HG03280 (cell line): ENCODE measurements at regions not wholly inside any gene's neighbourhood (a gene's known extent, or its start where the extent isn't known, plus 50 kb on each side); places are given as distances from the start of the nearest gene placed in this dataset.

Experiments
- ATAC-seq: cut with Tn5 transposase; IDR thresholded peaks from one replicate; pipeline ENCODE4 v1.9.1; 2021; ENCODE audit warnings: mild to moderate bottlenecking, moderate library complexity; ENCODE audit not compliant: unreplicated experiment

DNA sequence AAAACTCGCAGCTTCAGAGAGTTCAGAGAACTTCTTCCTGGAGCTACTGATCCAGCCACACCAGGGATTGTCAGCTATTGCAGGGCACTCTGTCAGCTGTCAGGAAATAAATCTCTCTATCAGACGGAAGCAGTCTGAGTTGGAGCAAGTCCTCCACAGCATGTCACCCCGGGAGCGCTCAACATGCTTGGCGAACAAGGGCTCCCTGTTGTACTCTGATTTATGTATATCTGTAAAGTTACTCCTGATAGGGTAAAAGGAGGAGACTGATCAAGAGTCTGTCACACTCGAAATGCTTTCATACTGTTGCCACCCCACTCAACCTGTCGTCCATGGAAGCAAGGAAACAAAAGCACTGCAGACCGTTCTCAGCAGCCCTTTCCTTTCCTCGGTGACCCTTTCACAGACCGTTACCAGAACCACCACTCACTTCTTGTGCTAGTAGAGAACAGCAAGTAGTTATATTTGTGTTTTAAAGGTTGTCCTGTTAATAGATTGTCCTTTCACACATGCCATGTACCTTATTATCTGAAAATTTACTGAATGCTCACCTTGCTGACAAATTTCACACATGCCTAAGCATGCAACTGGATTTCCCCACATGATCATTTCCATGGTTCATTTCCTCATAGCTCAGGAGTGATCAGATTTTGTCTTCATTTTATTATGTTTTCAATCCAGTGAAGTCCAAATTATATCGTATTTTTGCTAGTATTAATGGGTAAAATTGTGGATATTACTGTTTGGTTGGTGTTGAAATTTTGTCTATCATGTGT, 2108.9 kb upstream of the TENM3 start:
- no peak for ATAC-seq

DNA sequence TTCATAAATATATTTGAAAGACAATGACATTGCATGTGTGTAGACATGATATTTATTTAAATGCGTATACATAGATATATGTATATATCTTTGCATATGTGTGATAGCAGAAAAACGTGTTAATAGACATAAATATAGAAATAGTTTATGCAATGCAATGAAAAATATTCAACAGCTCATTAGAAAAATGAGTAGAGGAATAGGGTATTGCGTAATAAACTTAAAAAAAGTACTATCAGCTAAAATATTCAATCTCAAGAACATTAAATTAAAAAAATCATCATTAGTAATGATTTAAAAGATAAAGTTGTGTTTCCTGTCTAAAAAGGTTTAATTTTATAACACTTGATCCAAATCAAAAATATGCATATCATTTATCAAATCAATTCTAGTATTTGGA, 2101.5 kb upstream of the TENM3 start:
- ATAC-seq, result no peak

DNA sequence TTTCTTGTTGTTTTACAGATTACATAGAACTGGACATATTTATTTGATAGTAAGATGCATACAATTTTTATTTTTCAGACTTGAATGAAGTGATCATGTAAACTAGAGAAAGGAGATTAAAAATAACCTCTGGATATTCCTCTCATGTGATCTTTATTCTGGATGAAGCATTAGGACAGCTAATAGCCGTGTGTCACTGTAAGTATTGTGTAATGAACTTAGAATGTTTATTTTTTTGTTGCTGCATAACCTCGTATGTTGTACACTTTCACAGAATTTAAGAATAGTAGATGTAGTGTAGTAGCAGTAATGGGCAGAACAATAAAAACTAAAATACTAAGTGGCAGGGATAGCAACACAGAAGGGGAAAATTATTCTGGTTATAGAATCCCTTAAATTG, 2094.5 kb upstream of the TENM3 start:
- ATAC-seq, result no peak

DNA sequence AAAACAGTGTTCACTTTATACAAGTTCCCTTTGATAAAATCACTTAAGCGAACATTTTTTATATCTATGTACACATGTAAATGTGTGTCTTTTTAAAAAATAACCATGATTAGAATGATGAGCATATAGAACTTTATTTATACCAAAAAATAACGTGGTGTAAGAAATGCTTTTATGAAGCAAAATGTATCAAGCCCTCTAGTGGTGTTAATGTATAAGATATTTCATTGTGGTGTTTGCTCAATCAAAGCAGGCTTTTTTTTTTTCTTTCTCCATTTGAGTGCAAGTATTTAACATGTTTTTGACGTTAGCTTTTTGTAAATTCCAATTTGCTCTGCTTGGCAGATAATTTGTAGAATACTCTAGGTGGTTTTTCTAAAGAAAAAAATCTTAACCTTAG, 2092.4 kb upstream of the TENM3 start:
- no peak for ATAC-seq

DNA sequence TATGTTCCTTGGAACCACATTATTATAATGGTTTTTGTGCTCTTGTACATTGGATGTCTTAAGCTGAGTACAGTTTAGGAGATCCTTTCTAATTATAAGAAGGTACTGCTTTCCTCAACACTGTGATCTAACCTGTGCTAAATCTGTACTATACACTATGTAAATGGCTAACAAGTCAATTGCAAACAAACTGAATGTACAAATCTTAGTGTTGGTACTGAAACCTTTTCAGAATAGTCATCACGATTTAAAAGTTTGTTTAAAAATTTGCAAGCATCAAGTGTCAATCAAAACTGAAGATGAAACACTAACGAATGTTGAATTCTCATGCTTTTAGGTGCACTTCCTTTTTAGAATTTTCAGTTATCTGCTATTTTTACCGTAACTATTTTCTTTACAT, 2090.4 kb upstream of the TENM3 start:
- ATAC-seq, result no peak

DNA sequence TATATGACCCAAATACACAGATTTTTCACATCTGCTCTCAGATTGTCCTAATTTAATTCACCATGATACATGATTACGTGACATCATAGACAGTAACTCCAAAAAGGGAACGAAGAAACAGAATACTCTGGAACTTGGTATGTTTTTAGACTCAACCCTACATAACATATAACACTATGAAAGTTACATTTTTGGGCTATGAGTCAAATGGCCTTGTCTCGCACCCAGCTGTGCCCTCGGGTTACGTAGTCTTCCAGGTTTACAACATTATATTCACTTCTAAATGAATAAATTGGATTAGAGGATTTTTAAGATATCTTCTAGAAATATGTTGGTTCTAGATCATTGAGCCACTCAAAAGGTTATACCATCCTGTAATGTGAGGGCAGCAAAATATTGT, 2089.6 kb upstream of the TENM3 start:
- no peak for ATAC-seq

DNA sequence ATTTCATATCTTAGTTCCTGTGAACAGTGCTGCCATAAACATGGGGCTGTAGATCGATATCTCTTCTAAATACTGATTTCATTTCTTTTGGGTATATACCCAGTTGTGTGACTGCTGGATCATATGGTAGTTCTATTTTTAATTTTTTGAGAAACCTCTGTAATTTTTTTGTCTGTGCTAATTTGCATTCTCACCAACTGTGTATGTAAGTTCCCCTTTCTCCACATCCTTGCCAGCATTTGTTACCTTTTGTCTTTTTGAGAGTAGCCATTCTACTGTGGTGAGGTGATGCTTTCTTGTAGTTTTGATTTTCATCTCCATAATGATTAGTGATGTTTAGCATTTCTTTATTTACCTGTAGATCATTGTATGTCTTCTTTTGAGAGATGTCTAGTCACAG, 2086.5 kb upstream of the TENM3 start:
- ATAC-seq, result no peak

DNA sequence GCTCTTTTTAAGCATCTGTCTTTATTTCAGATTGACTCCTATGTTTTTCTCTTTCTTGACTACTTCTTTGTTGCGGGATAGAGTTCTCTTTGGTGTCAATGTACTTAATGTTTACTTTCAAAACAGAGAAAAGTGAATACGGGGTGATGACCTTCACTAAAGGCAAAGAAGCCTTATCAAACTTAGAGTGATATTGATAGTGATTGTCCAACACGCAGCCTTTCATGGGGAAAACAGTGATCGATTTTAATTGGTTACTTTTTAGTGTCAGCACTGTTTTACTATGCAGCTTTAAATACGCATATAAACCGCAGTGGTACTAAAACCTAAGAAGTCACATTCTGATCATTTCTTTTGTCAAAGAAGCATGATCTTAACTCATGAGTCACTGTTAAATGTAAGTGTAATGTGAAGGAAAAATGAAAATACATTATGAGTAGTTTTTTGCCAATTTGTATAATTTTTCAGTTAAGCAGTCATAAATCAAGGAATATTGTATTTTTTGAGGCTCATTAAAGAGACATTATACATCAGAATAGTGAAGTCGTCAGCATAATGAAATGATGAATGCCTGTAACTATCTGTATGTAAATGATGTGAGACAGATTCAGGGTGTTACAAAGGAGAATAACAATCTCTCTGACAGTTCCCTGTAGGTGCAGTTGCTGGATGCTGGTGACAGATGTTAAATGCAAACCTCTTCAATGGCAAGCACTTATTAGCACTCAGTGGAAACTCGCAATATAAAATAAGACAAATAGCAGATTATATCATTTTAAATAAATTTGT, 2082.8 kb upstream of the TENM3 start:
- ATAC-seq, result no peak

DNA sequence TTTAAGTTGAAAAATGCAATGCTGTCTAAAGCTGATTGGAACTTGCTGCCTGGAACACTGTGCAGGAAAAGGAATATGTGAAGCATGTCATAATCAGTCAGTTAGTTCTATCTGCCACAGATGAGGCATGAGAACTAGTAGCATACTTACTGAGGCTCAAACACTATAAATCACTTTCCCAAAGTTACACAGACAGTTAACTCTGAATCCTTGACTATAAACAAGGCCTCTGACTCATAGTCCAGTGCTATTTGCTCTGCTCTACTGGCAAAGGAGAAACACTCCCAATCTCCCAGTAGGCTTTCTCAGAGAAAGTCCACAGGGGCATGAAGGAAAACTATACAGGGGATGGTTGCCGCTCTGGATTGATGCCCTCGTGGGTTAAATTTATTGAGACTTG, 2078.4 kb upstream of the TENM3 start:
- no peak for ATAC-seq

DNA sequence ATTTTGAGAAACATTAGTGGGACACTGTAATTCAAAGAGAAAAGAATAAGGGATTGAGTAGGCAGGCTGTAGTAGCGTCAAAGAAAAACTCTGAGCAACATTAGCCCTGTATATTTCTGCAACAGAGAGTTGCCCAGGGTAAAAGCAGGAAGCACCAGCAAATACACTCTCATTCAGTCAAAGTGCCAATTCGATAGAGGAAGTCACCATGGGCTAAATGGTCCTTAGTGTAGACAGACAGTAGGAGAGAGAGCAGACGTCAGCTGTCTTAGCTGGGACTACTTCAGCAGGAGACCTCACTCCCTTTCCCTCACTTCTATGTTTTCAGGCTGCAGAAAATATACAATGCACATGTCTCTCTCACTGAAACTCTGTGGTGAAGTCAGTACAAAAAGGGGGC, 2073.8 kb upstream of the TENM3 start:
- ATAC-seq, result no peak

DNA sequence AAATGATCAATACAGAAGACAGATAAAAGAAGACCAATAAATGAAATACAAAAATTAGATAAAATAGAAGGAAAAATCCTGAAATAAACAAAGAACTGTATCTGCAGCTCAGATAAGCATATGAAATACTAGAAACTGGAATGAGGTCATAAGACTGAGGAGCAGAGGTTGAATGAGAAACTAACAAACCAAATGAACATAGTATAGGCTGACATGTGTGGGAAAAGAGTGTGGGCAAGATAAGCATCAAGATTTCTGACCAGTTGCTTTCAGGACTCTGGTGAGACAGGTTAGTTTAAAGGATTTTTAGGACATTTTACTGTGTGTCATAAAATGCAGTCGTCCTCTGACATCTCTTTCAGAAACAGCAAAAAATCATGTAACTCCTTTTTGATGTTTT, 2073.2 kb upstream of the TENM3 start:
- ATAC-seq, result no peak

DNA sequence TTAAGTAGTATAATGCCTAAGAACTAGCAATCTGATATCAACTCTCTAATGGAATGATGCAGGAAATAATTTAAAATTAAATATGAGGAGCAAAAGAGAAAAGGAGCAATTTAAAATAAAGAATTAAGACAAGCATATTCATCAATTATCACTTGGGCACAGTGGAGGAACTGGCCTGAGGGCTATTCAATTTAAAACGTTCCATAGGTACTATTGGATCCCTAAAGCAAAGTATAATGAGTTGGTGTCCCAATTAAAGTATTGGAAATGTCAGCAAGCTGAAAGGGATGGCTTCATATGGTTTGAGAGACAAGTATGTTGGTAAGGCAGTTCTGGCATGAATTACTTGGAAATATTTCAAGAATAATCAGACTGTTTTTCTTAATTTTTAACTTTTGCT, 2064.1 kb upstream of the TENM3 start:
- no peak for ATAC-seq

DNA sequence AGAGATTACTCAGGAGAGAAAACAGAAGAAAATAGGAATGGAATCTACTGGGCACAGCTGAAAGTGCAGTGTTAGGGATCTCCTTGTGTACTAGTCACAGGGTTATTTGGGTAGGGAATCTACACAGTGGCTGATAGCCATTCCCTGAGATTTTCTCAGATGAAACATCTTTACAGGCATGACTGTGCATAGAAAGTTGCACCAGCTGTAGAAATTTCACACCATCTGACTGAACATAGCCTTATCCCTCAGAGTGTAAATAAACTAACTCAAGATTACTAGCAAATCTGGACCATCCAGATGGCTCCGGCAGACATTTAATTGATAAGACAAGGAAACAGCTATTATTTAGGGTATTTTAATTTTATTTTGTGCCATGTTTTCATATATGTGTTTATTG, 2053.5 kb upstream of the TENM3 start:
- ATAC-seq, result no peak

DNA sequence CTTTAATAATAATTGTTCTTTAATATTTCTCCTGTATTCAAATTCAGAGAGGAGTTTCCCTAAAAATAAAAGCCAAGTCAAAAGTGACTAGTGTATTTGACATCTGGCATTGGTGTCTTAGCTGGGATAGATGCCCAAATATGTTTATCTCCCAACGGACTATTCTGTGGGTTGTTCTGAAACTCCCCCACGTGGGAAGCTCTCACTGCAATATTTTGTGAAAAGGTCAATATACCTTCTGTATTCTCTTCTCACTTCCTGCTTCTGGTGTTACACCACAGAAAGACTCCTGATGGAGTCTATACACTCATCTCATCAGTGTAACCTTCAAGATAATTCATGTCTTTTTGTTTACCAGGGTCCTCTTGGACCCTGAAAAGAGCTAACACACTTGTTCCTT, 2052.8 kb upstream of the TENM3 start:
- no peak for ATAC-seq

DNA sequence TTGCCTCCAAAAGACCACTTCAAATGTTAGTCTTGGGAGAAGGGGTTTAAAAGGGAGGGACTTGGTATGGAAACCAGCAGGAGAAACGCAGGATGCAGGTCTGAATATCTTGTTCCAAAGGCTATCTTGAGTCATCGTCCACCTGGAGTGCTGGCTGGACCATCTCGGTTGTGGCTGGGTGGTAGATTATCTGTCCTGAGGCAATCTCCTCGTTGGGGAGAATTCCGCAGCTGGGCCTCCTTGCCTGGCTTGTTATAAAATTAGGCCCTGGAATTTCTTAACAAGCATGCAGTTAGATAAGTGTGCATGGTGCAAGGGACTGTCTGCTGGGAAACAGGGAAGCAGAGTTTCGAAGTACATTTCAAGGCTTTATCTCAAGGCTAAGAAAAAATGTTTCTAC, 2045.7 kb upstream of the TENM3 start:
- ATAC-seq, result no peak

DNA sequence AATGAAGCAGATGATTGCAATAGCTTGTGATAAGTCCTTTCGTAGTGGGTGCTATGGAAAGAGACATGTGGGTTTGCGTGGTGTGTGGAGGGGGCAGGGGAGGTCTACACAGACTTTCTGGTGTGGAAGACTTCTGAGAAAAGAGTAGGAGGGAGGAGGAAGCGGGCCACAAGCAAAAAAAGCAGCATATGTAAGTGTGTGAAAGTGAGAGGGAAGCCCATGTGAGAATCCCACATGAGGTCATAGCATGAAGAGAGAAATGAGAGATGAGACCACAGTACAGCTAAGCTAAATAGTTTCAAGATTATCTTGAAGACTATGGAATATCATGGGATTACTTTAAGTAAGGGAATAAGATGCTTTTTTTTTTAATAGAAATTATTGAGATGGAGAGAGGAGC, 2039.9 kb upstream of the TENM3 start:
- ATAC-seq, result no peak

DNA sequence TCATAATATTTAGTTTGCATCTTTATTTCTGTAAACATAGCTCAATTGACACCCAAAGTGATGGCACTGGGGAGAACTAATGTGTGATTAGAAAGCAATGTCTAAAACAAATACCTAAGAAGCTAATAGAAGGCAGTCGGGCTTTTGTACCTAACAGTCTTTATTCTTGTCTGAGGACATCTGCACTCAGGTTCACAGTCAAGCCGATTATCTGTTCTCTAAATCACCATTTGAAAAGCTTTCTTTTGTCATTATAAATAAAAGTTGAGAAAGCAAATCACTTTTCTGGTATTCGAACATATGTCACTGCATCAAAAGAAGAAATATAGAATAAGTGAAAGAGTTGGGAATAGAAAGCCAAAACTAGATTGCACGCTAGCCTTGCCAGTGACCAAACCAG, 2037.9 kb upstream of the TENM3 start:
- no peak for ATAC-seq

DNA sequence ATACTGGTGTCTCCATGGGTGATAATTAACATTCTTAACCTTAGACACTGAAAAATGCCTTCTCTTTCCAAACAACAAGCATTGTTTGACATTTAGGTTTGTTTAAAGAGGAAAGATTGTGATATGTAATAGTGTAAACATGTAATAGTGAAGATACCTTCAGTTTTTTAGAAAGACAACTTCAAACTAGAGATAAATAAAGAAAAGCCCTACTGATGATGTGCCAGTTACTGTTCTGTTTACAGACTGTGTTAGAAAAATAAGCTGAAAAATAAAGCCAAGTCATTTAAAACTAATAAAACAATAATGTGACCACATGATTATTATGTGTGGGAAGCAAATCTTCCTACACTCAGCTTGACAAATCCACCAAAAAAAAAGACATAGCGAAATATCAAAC, 2035.3 kb upstream of the TENM3 start:
- ATAC-seq, result no peak

DNA sequence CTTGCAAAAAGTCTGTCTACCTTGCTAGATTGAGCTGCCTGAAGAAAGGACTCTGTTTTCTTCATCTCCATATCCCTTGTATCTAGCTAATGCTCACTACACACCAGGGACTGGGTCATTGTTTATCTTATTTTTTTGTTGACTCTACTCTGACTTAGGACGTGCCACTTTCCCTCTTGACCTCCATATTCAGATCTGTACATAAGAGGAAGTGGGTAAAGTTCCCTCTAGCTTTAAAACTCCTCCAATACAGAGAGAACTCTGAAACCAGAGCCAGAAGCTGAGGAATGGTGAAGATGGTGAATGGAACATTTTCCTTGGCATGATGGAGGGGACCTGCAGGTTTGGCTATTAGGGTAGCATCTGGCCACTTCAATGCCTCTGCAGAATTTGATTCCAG, 2026.1 kb upstream of the TENM3 start:
- no peak for ATAC-seq

DNA sequence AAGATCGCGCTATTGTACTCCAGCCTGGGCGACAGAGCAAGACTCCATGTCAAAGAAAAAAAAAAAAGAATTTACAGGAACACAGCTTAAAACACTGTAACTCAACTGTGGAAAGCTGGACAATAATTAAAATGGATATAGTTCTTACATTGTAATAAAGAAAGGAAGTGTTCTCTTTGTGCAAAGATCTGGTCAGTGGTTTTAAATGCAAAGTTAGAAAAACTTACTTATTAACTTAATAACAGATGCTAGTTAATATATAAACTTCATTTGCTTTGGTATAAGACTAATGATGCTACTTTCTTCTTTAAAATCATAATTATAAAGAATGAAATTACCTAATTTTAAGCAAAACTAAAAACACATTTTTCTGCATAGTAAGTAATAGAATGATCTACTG, 2024.1 kb upstream of the TENM3 start:
- no peak for ATAC-seq

DNA sequence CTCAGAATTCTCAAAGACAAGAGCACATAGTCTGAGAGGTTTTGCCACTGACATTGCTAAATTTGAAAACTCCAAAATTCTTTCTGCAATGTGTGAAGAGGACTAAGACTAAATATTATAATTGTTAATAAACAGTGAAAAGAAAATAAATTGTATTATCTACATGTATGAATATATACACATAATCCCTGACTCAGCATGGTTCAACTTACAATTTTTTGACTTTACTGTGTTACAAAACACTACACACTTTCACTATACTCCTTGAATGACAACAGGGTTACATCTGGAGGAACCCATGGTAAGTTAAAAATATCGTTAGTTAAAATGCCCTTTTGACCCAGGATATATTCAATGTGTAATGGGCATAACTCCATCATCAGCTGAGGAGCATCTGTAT, 2017.2 kb upstream of the TENM3 start:
- no peak for ATAC-seq

DNA sequence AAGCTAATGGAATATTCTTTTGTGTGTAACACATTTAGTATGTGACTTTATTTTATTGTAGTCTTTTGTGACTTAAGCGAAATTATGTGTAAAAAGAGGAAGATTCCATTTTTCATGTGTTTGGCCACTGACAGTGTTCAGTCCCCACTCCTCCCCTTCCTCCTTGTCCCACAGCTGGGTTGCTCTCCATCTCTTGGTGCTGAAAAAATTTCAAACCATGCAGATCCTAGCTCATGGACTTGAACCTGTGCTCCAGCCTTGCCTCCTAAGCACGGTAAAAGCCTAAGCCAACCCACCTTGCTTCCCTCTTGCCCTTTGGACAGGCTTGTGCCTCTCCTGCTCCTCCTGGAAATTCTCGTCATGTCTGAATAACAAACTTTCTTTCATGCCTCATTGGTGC, 2008.5 kb upstream of the TENM3 start:
- ATAC-seq, result no peak

DNA sequence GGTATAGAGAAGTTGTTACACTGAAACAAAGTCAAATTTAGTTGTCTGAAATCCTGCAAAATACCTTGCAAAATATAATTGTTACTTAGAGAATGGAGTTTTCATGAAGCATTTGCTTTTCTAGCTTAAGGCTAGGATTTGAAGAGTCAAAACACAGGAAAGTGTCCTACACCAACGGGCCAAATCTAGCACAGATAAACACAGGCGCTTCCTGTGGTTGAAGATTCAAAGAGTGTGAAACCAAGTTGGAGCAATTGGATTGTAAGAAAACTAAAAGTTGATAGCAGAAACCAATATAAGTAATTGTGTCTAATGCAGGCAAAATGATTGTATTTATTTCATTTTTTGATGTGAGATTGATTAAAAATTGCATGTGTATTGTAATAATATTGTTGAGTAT, 2002.5 kb upstream of the TENM3 start:
- ATAC-seq, result no peak
